ENCODE measurements at regions not wholly inside any gene's neighbourhood (a gene's known extent, or its start where the extent isn't known, plus 50 kb on each side); places are given as distances from the start of the nearest gene placed in this dataset.

DNA sequence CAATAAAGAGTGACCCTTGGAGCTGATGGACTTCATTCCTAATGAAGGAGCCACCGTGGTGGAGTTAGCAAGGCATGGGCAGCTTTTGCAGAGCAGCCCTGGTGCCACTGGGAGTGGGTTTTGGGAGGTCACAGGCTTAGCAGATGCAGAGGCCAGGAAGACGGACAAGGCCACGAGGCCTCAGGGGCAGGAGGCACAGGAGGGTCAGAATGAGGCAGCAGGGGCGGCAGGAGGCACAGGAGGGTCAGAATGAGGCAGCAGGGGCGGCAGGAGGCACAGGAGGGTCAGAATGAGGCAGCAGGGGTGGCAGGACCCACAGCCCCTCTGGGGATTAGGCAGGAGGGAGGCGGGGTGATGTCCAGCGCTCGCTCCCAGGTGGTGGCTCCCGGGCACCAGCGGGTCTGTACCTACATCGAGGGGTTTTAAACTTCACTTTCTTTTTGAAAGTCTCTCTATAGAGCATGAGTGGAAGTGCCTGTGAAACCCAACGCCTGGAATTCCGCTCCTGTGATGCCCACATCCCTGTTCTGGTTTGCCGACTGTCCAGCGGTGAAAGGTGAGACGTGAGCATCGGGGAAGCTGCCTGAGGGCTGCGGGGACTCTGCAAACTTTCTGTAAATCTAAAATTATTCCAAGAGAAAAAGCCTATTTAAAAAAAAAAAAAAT is 521.6 kb downstream of the BRD1 start:
- no peaks in the 10 kb centered on the region for H3K4me1 ChIP-seq (ENCODE audit: control insufficient read depth in 2 of 2, insufficient read depth in 2 of 2, low read length in 2 of 2)
- no peaks in the 10 kb centered on the region for H3K9me3 Mint-ChIP-seq (ENCODE audit: insufficient read depth)
- H3K27me3 ChIP-seq (replicated peaks in 1 of 4; ENCODE audit: control extremely low read depth in 1 of 4, control insufficient read depth in 3 of 4, insufficient read depth in 4 of 4, low read length in 3 of 4), result peaks cover 0 to 17% (median 1%) of the 10 kb centered on the region in 4 experiments
- H3K79me2 ChIP-seq (ENCODE audit: control insufficient read depth, insufficient read depth, low read length), result no peaks in the 10 kb centered on the region
- peaks cover 31% of the 10 kb centered on the region for H3K27me3 Mint-ChIP-seq
- no peak overlapping the region for H3K27ac ChIP-seq (ENCODE audit: low read length in 2 of 2)
- no peak overlapping the region for H3K4me3 Mint-ChIP-seq
- no peaks in the 10 kb centered on the region for H3K36me3 ChIP-seq (replicated peaks in 1 of 2; ENCODE audit: control extremely low read depth in 1 of 2, control insufficient read depth in 1 of 2, extremely low read depth in 1 of 2, insufficient read depth in 2 of 2, low read length in 1 of 2)
- no peaks in the 10 kb centered on the region for H3K4me1 Mint-ChIP-seq
- no peak overlapping the region for H3K4me2 ChIP-seq (replicated peaks; ENCODE audit: low read depth, low read length, poor library complexity, severe bottlenecking)
- ATAC-seq (ENCODE audit: low read depth) (no peak), DNase-seq (no peak)
- peaks cover 0 to 10% (median 0%) of the 10 kb centered on the region in 3 donors for H3K9me3 ChIP-seq (ENCODE audit: control extremely low read depth in 1 of 3, control insufficient read depth in 2 of 3, insufficient read depth in 1 of 3, low read length in 2 of 3)
- H4K20me1 ChIP-seq (ENCODE audit: control insufficient read depth, insufficient read depth, low read length, poor library complexity, severe bottlenecking), result no peaks in the 10 kb centered on the region
- ChIA-PET POLR2A (no interaction called here), CTCF (interaction anchor here (0.7 to 1.5 kb wide), 3 partner anchors 10 to 325 kb away, joined by 3 to 5 read pairs (median 3); no protein-coding TSS in a partner anchor)
- intact Hi-C loops (cut with micrococcal nuclease), result no loop called here
- TF ChIP-seq EZH2 (IDR thresholded peaks at IDR 0.05; ENCODE audit: borderline replicate concordance, insufficient read depth, low read depth, low read length, poor library complexity, severe bottlenecking), result no peak
- no peak overlapping the region for H2AFZ ChIP-seq (ENCODE audit: insufficient read depth, low read depth, low read length, poor library complexity, severe bottlenecking)
- 81% methylated on average over 15 of the region's 18 CpGs for WGBS (ENCODE audit: insufficient coverage)
- no peak overlapping the region for H3K4me3 ChIP-seq (ENCODE audit: control extremely low read depth in 1 of 5, extremely low read depth in 1 of 5, insufficient read depth in 1 of 5, low read depth in 2 of 5, low read length in 4 of 5)
- no peak overlapping the region for H3K9ac ChIP-seq (ENCODE audit: low read length)
- no peak overlapping the region for H3K27ac Mint-ChIP-seq

- no peak overlapping the region for H2AFZ ChIP-seq (ENCODE audit: insufficient read depth, low read depth, low read length, poor library complexity, severe bottlenecking)
- Mint-ChIP-seq H3K4me3 (no peak overlapping the region), H3K4me1 (no peaks in the 10 kb centered on the region), H3K27ac (no peak overlapping the region), H3K9me3 (ENCODE audit: insufficient read depth) (no peaks in the 10 kb centered on the region), H3K27me3 (peaks cover 27% of the 10 kb centered on the region)
- ATAC-seq (ENCODE audit: low read depth) (no peak), DNase-seq (peak; percentile 48)
- no peaks in the 10 kb centered on the region for H3K79me2 ChIP-seq (ENCODE audit: control insufficient read depth, insufficient read depth, low read length)
- WGBS (ENCODE audit: insufficient coverage), result 18% methylated on average over 20 of the region's 20 CpGs
- TF ChIP-seq, protein P1, sequence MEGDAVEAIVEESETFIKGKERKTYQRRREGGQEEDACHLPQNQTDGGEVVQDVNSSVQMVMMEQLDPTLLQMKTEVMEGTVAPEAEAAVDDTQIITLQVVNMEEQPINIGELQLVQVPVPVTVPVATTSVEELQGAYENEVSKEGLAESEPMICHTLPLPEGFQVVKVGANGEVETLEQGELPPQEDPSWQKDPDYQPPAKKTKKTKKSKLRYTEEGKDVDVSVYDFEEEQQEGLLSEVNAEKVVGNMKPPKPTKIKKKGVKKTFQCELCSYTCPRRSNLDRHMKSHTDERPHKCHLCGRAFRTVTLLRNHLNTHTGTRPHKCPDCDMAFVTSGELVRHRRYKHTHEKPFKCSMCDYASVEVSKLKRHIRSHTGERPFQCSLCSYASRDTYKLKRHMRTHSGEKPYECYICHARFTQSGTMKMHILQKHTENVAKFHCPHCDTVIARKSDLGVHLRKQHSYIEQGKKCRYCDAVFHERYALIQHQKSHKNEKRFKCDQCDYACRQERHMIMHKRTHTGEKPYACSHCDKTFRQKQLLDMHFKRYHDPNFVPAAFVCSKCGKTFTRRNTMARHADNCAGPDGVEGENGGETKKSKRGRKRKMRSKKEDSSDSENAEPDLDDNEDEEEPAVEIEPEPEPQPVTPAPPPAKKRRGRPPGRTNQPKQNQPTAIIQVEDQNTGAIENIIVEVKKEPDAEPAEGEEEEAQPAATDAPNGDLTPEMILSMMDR (IDR thresholded peaks at IDR 0.05), result peak; percentile 83
- TF ChIP-seq EZH2 (IDR thresholded peaks at IDR 0.05; ENCODE audit: borderline replicate concordance, insufficient read depth, low read depth, low read length, poor library complexity, severe bottlenecking), result no peak
- H3K36me3 ChIP-seq (replicated peaks in 1 of 2; ENCODE audit: control extremely low read depth in 1 of 2, control insufficient read depth in 1 of 2, extremely low read depth in 1 of 2, insufficient read depth in 2 of 2, low read length in 1 of 2), result no peaks in the 10 kb centered on the region
- H3K27ac ChIP-seq (ENCODE audit: low read length in 2 of 2), result no peak overlapping the region
- H3K4me2 ChIP-seq (replicated peaks; ENCODE audit: low read depth, low read length, poor library complexity, severe bottlenecking), result no peak overlapping the region
- peaks cover 0 to 10% (median 0%) of the 10 kb centered on the region in 3 donors for H3K9me3 ChIP-seq (ENCODE audit: control extremely low read depth in 1 of 3, control insufficient read depth in 2 of 3, insufficient read depth in 1 of 3, low read length in 2 of 3)
- H3K4me1 ChIP-seq (ENCODE audit: control insufficient read depth in 2 of 2, insufficient read depth in 2 of 2, low read length in 2 of 2), result no peaks in the 10 kb centered on the region
- ChIA-PET CTCF (interaction anchor here (0.7 to 1.5 kb wide), 4 partner anchors 9 to 325 kb away, joined by 3 to 5 read pairs (median 3); no protein-coding TSS in a partner anchor), POLR2A (no interaction called here)
- H3K4me3 ChIP-seq (ENCODE audit: control extremely low read depth in 1 of 5, extremely low read depth in 1 of 5, insufficient read depth in 1 of 5, low read depth in 2 of 5, low read length in 4 of 5), result no peak overlapping the region
- intact Hi-C loops (cut with micrococcal nuclease), result no loop called here
- H3K27me3 ChIP-seq (replicated peaks in 1 of 4; ENCODE audit: control extremely low read depth in 1 of 4, control insufficient read depth in 3 of 4, insufficient read depth in 4 of 4, low read length in 3 of 4), result peaks cover 0 to 17% (median 1%) of the 10 kb centered on the region in 4 experiments
- no peaks in the 10 kb centered on the region for H4K20me1 ChIP-seq (ENCODE audit: control insufficient read depth, insufficient read depth, low read length, poor library complexity, severe bottlenecking)
- H3K9ac ChIP-seq (ENCODE audit: low read length), result no peak overlapping the region
These were observed 522.3 kb downstream of the BRD1 start for GRCh38 chr22:49305214-49305965.
